Prostate gland (tissue), 2 donors: ENCODE measurements at regions not wholly inside any gene's neighbourhood (a gene's known extent, or its start where the extent isn't known, plus 50 kb on each side); places are given as distances from the start of the nearest gene placed in this dataset.

ENCODE experiments used
- POLR2A ChIP-seq: fragments of 450-650 bp; IDR thresholded peaks from one replicate; pipeline ENCODE4 v1.6.1; 2016; ENCODE audit warnings: antibody characterized with exemption, mild to moderate bottlenecking
- TF ChIP-seq, protein P1 (sequence below), 4 experiments: fragments of 200-600 bp in 2 of 4; fragments of 450-650 bp in 2 of 4; sonication (generic) in 2 of 4; IDR thresholded peaks; 1 replicate in 3 of 4; 2 replicates in 1 of 4; pipeline ENCODE4 v1.5.1; 2016 to 2019; ENCODE audit warnings: antibody characterized with exemption in 4 of 4, mild to moderate bottlenecking in 2 of 4, moderate library complexity in 2 of 4

DNA sequence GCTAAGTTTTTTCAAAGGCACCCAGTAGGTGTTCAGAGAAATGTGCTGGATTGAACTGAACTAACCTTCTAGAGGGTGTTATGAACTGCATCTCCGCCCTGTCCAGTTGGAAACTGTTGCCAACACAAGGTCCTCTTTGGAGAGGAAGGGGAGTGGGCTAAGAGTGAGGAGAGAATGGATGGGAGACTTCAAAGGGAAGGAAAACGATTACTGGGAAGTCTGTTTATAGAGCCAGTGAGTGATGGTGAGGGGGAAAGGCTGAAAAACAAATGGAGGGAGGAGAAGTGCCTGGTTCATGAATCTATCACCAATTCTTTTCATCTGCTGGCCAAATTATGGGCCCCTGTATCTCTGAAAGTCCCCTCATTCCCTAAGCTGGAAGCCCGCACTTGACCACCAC lies 86.0 kb upstream of the TBX5 start:
- TF ChIP-seq, protein P1, sequence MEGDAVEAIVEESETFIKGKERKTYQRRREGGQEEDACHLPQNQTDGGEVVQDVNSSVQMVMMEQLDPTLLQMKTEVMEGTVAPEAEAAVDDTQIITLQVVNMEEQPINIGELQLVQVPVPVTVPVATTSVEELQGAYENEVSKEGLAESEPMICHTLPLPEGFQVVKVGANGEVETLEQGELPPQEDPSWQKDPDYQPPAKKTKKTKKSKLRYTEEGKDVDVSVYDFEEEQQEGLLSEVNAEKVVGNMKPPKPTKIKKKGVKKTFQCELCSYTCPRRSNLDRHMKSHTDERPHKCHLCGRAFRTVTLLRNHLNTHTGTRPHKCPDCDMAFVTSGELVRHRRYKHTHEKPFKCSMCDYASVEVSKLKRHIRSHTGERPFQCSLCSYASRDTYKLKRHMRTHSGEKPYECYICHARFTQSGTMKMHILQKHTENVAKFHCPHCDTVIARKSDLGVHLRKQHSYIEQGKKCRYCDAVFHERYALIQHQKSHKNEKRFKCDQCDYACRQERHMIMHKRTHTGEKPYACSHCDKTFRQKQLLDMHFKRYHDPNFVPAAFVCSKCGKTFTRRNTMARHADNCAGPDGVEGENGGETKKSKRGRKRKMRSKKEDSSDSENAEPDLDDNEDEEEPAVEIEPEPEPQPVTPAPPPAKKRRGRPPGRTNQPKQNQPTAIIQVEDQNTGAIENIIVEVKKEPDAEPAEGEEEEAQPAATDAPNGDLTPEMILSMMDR (IDR thresholded peaks at IDR 0.05): no peak
- no peak for TF ChIP-seq POLR2A
